Endothelial cell of umbilical vein (primary cell): ENCODE measurements at regions not wholly inside any gene's neighbourhood (a gene's known extent, or its start where the extent isn't known, plus 50 kb on each side); places are given as distances from the start of the nearest gene placed in this dataset.

ENCODE experiments used
- BruUV-seq: library from RNA; stranded (reverse); fragments of 400-500 nt; replicated peaks from 2 replicates; lab custom pipeline; 2021; lab: Mats Ljungman, UMichigan
- CTCF ChIA-PET: fragments of 300-600, 350-600 bp; sonication (Branson Sonifier 250); formaldehyde crosslinking; loops from one replicate; lab custom pipeline; 2021; ENCODE audit warnings: antibody characterized with exemption, inconsistent platforms; lab: Charles Lee
- POLR2A ChIA-PET: fragments of 300-600, 350-600 bp; sonication (Branson Sonifier 250); formaldehyde crosslinking; loops from one replicate; lab custom pipeline; 2021; ENCODE audit warnings: antibody characterized with exemption, inconsistent platforms; lab: Charles Lee
- DNase-seq: peaks from one replicate; pipeline ENCODE4 v3.0.0-alpha.2; 2011; ENCODE audit warnings: low read depth, low spot score
- FAIRE-seq: peaks from 2 replicates; lab custom pipeline; 2011; peaks lifted over from hg19 to GRCh38; lab: Jason Lieb, UNC
- H2AFZ ChIP-seq: 2 replicates; pipeline ENCODE4 v1.6.0; 2012; ENCODE audit warnings: low read depth, low read length, control low read depth, inconsistent platforms
- H3K27ac ChIP-seq: 2 replicates; pipeline ENCODE4 v1.5.1; 2011; ENCODE audit warnings: low read depth, mild to moderate bottlenecking, control low read depth, low read length, moderate library complexity; ENCODE audit not compliant: insufficient read depth
- H3K27me3 ChIP-seq, 2 experiments: 2 replicates each; pipeline versions ENCODE4 v1.6.0 to v1.6.1; 2011; ENCODE audit warnings: low read length in 2 of 2, mixed read lengths in 1 of 2; ENCODE audit not compliant: control insufficient read depth in 2 of 2, insufficient read depth in 2 of 2
- H3K36me3 ChIP-seq, 2 experiments: 2 replicates in 1 of 2; 3 replicates in 1 of 2; pipeline ENCODE4 v1.5.1; 2011; ENCODE audit warnings: low read length in 2 of 2, mild to moderate bottlenecking in 1 of 2, moderate library complexity in 1 of 2; ENCODE audit not compliant: control insufficient read depth in 2 of 2, insufficient read depth in 2 of 2; ENCODE audit errors: extremely low read depth in 1 of 2
- H3K4me1 ChIP-seq: 3 replicates; pipeline ENCODE4 v1.5.1; 2011; ENCODE audit warnings: mild to moderate bottlenecking, low read length; ENCODE audit not compliant: control insufficient read depth, insufficient read depth; ENCODE audit errors: extremely low read depth
- H3K4me2 ChIP-seq: 2 replicates; pipeline ENCODE4 v1.6.1; 2011; ENCODE audit warnings: low read length, control low read depth, mixed read lengths; ENCODE audit not compliant: insufficient read depth
- H3K4me3 ChIP-seq, 3 experiments: fragments of 200-600 bp in 1 of 3; sonication (generic), shearing (Covaris generic) in 1 of 3; replicated peaks in 1 of 3; 2 replicates each; pipeline ENCODE4 v1.5.1; 2011 to 2016; ENCODE audit warnings: control low read depth in 3 of 3, low read length in 3 of 3, mild to moderate bottlenecking in 2 of 3, inconsistent platforms in 1 of 3, low read depth in 1 of 3, moderate library complexity in 1 of 3; ENCODE audit not compliant: insufficient read depth in 1 of 3
- H3K79me2 ChIP-seq: 2 replicates; pipeline ENCODE4 v1.6.0; 2012; ENCODE audit warnings: low read length, inconsistent platforms; ENCODE audit not compliant: control insufficient read depth, insufficient read depth
- H3K9ac ChIP-seq: replicated peaks from 2 replicates; pipeline ENCODE3; 2011; ENCODE audit warnings: low read length, control low read depth; ENCODE audit not compliant: insufficient read depth; ENCODE audit errors: extremely low read depth
- H3K9me1 ChIP-seq: replicated peaks from 3 replicates; pipeline ENCODE4 v1.6.0; 2011; ENCODE audit warnings: mild to moderate bottlenecking, low read length; ENCODE audit not compliant: control insufficient read depth, insufficient read depth; ENCODE audit errors: extremely low read depth
- H3K9me3 ChIP-seq: replicated peaks from 2 replicates; pipeline ENCODE4 v1.5.1; 2012; ENCODE audit warnings: low read length, inconsistent platforms; ENCODE audit not compliant: control insufficient read depth, insufficient read depth
- H4K20me1 ChIP-seq: replicated peaks from 2 replicates; pipeline ENCODE3; 2011; ENCODE audit warnings: mild to moderate bottlenecking, low read length; ENCODE audit not compliant: control insufficient read depth, insufficient read depth; ENCODE audit errors: extremely low read depth
- CTCF ChIP-seq, 2 donors: IDR thresholded peaks; 1 replicate in 1 of 2; 2 replicates in 1 of 2; pipeline ENCODE4 v1.5.1; 2011; ENCODE audit warnings: low read length in 2 of 2, mild to moderate bottlenecking in 2 of 2, moderate library complexity in 2 of 2, control low read depth in 1 of 2, inconsistent platforms in 1 of 2, low read depth in 1 of 2; ENCODE audit not compliant: insufficient read depth in 1 of 2; ENCODE audit errors: extremely low read depth in 1 of 2
- EZH2 ChIP-seq: IDR thresholded peaks from 2 replicates; pipeline ENCODE4 v1.6.1; 2012; ENCODE audit warnings: borderline replicate concordance, low read depth, mild to moderate bottlenecking, moderate library complexity, low read length, inconsistent platforms; ENCODE audit not compliant: severe bottlenecking
- FOS ChIP-seq: IDR thresholded peaks from 2 replicates; pipeline ENCODE4 v1.6.1; 2011; ENCODE audit warnings: mild to moderate bottlenecking, low read length, moderate library complexity, borderline replicate concordance; ENCODE audit not compliant: insufficient read depth
- JUN ChIP-seq: IDR thresholded peaks from 2 replicates; pipeline ENCODE4 v1.6.1; 2011; ENCODE audit warnings: borderline replicate concordance, low read depth; ENCODE audit not compliant: insufficient read length, insufficient read depth
- MAX ChIP-seq: IDR thresholded peaks from 2 replicates; pipeline ENCODE4 v1.6.1; 2011; ENCODE audit not compliant: insufficient read depth, insufficient read length
- MYC ChIP-seq: IDR thresholded peaks from one replicate; pipeline ENCODE4 v1.6.1; 2011; ENCODE audit warnings: mild to moderate bottlenecking, low read depth, low read length
- POLR2A ChIP-seq: IDR thresholded peaks from 2 replicates; pipeline ENCODE4 v1.6.1; 2012; ENCODE audit warnings: low read depth, mild to moderate bottlenecking, control low read depth, low read length
- POLR2AphosphoS5 ChIP-seq: IDR thresholded peaks from 2 replicates; pipeline ENCODE4 v1.6.1; 2012; ENCODE audit warnings: low read depth, mild to moderate bottlenecking, control low read depth, low read length, moderate library complexity; ENCODE audit not compliant: insufficient read depth
- dilution Hi-C: fragments of 300-500 bp; cut with MboI; formaldehyde crosslinking; loops from one replicate; pipeline ENCODE4 v1.15.0; 2019; ENCODE audit warnings: low sequenced_read_pairs; ENCODE audit not compliant: extremely low pct_ligation_motif_present
- intact Hi-C: fragments of 100-400 bp; cut with micrococcal nuclease; formaldehyde crosslinking; loops from one replicate; pipeline ENCODE4 v1.10.0; 2022

- Histone ChIP-seq H3K4me3 (no peak overlapping the region), H3K36me3 (no peaks in the 10 kb centered on the region), H3K9ac (no peak overlapping the region), H3K4me2 (no peak overlapping the region), H3K9me1 (no peaks in the 10 kb centered on the region), H3K27ac (no peak overlapping the region), H3K27me3 (no peaks in the 10 kb centered on the region), H3K79me2 (no peaks in the 10 kb centered on the region), H3K4me1 (no peaks in the 10 kb centered on the region), H4K20me1 (no peaks in the 10 kb centered on the region), H2AFZ (no peak overlapping the region), H3K9me3 (peaks cover 2% of the 10 kb centered on the region)
- CTCF ChIA-PET = no interaction called here
- DNase-seq = no peak
- dilution Hi-C loops (no loop called here), intact Hi-C loops (no loop called here)
- no peak for FAIRE-seq
- POLR2A ChIA-PET = no interaction called here
- no peak for TF ChIP-seq MAX
- TF ChIP-seq EZH2 = no peak
- TF ChIP-seq CTCF (IDR thresholded peaks at IDR 0.05; ENCODE audit: extremely low read depth in 1 of 2, insufficient read depth in 1 of 2, low read depth in 1 of 2, low read length in 2 of 2) = no peak
- no peak for TF ChIP-seq MYC
- TF ChIP-seq POLR2AphosphoS5 = no peak
- no peak for TF ChIP-seq POLR2A
- TF ChIP-seq JUN = no peak
- no peak for TF ChIP-seq FOS
- no TSS peak for BruUV-seq
Observed at GRCh38 chr1:217968085-217968484, 317.0 kb upstream of the RRP15 start.
